Stimulated activated naive CD8-positive, alpha-beta T cell treated with anti-CD3 and anti-CD28 coated beads, Interleukin-15, Interleukin-2, amounts not matched to agents 100 ng/mL and 50 ng/mL, for 24 hours (primary cell): ENCODE measurements at regions not wholly inside any gene's neighbourhood (a gene's known extent, or its start where the extent isn't known, plus 50 kb on each side); places are given as distances from the start of the nearest gene placed in this dataset.

ENCODE experiments used
- H3K27ac Mint-ChIP-seq: one replicate; pipeline ENCODE4 v1.8.0; 2021; ENCODE audit warnings: mild to moderate bottlenecking, mixed read lengths
- H3K27me3 Mint-ChIP-seq: one replicate; pipeline ENCODE4 v1.8.0; 2021; ENCODE audit warnings: mixed read lengths
- H3K36me3 Mint-ChIP-seq: one replicate; pipeline ENCODE4 v1.8.0; 2021; ENCODE audit warnings: low read depth, mixed read lengths
- H3K4me1 Mint-ChIP-seq: one replicate; pipeline ENCODE4 v1.8.0; 2021; ENCODE audit warnings: low read depth, mixed read lengths
- H3K4me3 Mint-ChIP-seq: one replicate; pipeline ENCODE4 v1.8.0; 2021; ENCODE audit warnings: mild to moderate bottlenecking, mixed read lengths
- H3K9me3 Mint-ChIP-seq: one replicate; pipeline ENCODE4 v1.8.0; 2021; ENCODE audit warnings: mixed read lengths

GRCh38 chr11:104663190-104664140 is 234.8 kb downstream of the CASP12 start:
- H3K27me3 Mint-ChIP-seq: no peaks in the 10 kb centered on the region
- H3K36me3 Mint-ChIP-seq: no peaks in the 10 kb centered on the region
- peaks cover 3% of the 10 kb centered on the region for H3K4me1 Mint-ChIP-seq
- no peaks in the 10 kb centered on the region for H3K9me3 Mint-ChIP-seq
- H3K4me3 Mint-ChIP-seq: no peak overlapping the region
- no peak overlapping the region for H3K27ac Mint-ChIP-seq

- H3K27me3 Mint-ChIP-seq: no peaks in the 10 kb centered on the region
- H3K4me3 Mint-ChIP-seq: no peak overlapping the region
- no peaks in the 10 kb centered on the region for H3K36me3 Mint-ChIP-seq
- no peaks in the 10 kb centered on the region for H3K9me3 Mint-ChIP-seq
- H3K4me1 Mint-ChIP-seq: peaks cover 8% of the 10 kb centered on the region
- H3K27ac Mint-ChIP-seq: no peak overlapping the region
Measured at GRCh38 chr11:104661901-104662300, 236.4 kb downstream of the CASP12 start.

- no peaks in the 10 kb centered on the region for H3K9me3 Mint-ChIP-seq
- peaks cover 9% of the 10 kb centered on the region for H3K4me1 Mint-ChIP-seq
Measured at GRCh38 chr11:104661471-104661870, 236.8 kb downstream of the CASP12 start.

DNA sequence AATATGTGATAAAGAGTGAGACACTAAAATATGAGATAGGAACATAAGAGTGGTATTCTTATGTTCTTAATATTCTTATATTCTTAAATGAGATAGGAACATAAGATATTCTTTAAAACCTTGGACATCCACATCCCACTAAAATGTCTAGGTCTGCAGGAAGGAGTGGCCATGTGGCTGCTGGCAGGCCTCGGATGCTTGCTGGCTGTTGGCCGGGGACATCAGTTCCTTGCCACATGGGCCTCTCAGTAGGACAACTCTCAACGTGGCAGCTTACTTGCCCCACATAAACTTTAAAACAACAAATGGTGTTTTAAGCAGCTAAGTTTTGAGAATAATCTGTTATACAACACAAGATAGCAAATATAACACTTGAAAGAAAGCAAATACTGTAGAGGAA is 240.1 kb downstream of the CASP12 start:
- Mint-ChIP-seq H3K27me3 (no peaks in the 10 kb centered on the region), H3K36me3 (no peaks in the 10 kb centered on the region), H3K9me3 (no peaks in the 10 kb centered on the region), H3K4me1 (peaks cover 16% of the 10 kb centered on the region), H3K27ac (no peak overlapping the region), H3K4me3 (no peak overlapping the region)

More at GRCh38 chr11:104661471-104661870, 236.8 kb downstream of the CASP12 start:
- no peaks in the 10 kb centered on the region for H3K36me3 Mint-ChIP-seq
- no peak overlapping the region for H3K27ac Mint-ChIP-seq
- H3K4me3 Mint-ChIP-seq: no peak overlapping the region
- H3K27me3 Mint-ChIP-seq: no peaks in the 10 kb centered on the region

DNA sequence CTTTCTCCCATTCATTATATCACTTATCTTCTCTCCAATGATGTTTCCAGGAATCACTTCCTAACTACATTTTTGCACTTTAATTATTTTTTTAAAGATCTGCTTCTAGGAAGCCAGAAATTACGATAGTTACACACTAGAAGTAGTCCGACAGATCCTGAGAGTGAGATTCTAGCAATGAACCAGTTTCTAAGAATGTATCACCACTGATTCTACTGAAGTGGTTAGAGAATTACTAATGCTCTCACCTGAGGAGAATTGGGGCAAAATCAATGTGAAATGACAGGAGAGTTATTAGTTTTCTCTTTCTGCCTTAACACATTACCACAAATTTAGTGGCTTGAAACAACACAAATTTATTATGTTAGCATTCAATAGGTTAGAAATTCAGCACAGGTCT is 241.2 kb downstream of the CASP12 start:
- H3K27me3 Mint-ChIP-seq: no peaks in the 10 kb centered on the region
- peaks cover 20% of the 10 kb centered on the region for H3K4me1 Mint-ChIP-seq
- H3K27ac Mint-ChIP-seq: no peak overlapping the region

GRCh38 chr11:104655066-104655465 is 243.2 kb downstream of the CASP12 start:
- Mint-ChIP-seq H3K4me3 (no peak overlapping the region), H3K36me3 (peaks cover 7% of the 10 kb centered on the region), H3K27me3 (no peaks in the 10 kb centered on the region), H3K9me3 (peaks cover 4% of the 10 kb centered on the region), H3K27ac (no peak overlapping the region), H3K4me1 (peaks cover 22% of the 10 kb centered on the region)

More for the DNA sequence above, 241.2 kb downstream of the CASP12 start:
- Mint-ChIP-seq H3K4me3 (no peak overlapping the region), H3K9me3 (no peaks in the 10 kb centered on the region), H3K36me3 (no peaks in the 10 kb centered on the region)

DNA sequence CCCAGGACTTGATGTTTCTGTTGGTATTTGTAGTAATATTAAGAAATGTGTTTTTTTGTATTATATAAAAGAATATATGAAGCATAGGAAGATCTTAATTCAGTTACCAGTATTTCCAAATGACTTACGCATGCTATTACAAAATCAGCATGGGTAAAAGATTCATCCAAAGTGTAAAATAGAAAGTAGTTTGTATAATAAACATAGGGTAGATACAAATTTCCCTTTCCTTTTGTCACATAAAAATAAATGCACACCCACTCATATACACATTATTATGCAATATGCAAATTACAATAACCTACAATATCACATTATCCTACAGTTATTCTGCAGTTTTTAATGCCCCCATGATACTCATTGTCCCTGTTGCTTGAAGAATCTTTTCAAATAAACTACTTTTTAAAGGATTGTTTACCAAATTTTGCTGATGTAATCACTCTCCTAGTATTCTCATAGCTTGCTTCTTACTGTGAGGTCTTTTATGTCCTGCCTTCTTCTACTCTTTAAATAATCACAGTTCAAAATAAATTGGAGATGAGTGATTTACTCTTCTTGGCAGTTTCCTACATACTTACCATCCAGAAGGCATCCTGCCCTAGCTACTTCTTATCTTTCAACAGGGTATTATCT is 244.0 kb downstream of the CASP12 start:
- Mint-ChIP-seq H3K36me3 (peaks cover 11% of the 10 kb centered on the region), H3K4me1 (peaks cover 28% of the 10 kb centered on the region)

DNA sequence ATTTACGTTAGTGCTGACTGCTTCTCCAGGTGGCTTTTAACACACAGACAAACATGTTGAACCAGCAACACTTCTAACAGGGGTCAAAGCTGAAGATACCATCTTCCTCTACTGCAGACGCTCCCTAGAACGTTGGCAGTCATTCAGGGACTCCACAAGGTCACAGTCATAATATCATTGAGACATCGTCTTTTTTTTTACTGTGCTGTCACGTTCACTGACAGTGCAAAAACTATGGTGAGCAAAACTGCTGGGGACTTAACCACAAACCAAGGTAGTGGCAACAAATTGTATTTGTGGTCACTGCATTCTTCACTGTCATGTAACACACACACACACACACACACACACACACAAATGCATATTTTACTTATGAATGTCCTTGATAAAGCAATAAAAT is 244.9 kb downstream of the CASP12 start:
- peaks cover 8% of the 10 kb centered on the region for H3K9me3 Mint-ChIP-seq
- no peak overlapping the region for H3K27ac Mint-ChIP-seq
- H3K4me3 Mint-ChIP-seq: peak overlapping the region; percentile 3
- peaks cover 34% of the 10 kb centered on the region for H3K4me1 Mint-ChIP-seq
- no peaks in the 10 kb centered on the region for H3K27me3 Mint-ChIP-seq
- peaks cover 11% of the 10 kb centered on the region for H3K36me3 Mint-ChIP-seq

More for the DNA sequence above, 244.0 kb downstream of the CASP12 start:
- Mint-ChIP-seq H3K4me3 (no peak overlapping the region), H3K9me3 (peaks cover 8% of the 10 kb centered on the region), H3K27me3 (no peaks in the 10 kb centered on the region), H3K27ac (no peak overlapping the region)

DNA sequence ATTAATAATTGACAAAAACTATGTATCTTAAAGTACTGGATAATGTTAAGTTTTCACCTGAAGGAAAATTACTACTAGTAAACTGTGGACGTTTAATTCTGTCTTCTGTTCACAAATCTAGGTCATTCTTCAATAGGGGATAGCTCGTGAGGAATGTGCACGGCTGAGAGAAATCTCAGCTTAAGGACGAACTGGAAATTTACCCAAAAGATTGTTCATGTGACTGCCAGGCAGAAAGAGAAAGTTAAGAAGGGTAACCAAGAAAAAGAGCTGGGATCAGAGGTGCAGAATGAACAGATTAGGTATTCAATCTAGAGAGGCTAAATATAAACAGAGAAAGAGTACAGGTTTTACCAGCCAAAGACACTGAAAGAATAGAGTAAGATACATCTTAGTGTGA is 245.3 kb downstream of the CASP12 start:
- peaks cover 11% of the 10 kb centered on the region for H3K36me3 Mint-ChIP-seq
- peaks cover 34% of the 10 kb centered on the region for H3K4me1 Mint-ChIP-seq
- H3K27me3 Mint-ChIP-seq: no peaks in the 10 kb centered on the region
- H3K4me3 Mint-ChIP-seq: peak overlapping the region; percentile 3
- H3K27ac Mint-ChIP-seq: no peak overlapping the region
- H3K9me3 Mint-ChIP-seq: peaks cover 8% of the 10 kb centered on the region

DNA sequence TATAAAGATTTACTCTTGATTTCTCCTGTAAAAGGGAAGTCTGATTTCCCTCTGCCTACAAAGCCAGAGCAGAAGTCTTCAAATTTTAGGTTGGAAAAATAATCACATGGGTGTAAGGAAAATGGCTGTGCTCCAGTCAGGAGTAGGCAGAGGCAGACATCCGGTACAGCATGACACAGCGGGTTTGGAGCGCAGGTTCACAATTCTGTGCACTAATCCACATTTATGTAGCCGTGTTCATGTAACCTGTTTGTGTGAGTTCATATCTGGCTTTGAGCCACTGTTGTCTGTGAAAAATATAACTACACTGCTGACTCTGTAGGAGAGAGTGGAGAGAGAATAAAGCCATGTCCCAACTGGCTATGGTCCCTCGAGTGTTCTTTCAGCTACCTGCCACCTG is 248.0 kb downstream of the CASP12 start:
- Mint-ChIP-seq H3K27ac (no peak overlapping the region), H3K27me3 (no peaks in the 10 kb centered on the region), H3K4me3 (no peak overlapping the region), H3K36me3 (peaks cover 11% of the 10 kb centered on the region), H3K9me3 (peaks cover 13% of the 10 kb centered on the region), H3K4me1 (peaks cover 43% of the 10 kb centered on the region)

DNA sequence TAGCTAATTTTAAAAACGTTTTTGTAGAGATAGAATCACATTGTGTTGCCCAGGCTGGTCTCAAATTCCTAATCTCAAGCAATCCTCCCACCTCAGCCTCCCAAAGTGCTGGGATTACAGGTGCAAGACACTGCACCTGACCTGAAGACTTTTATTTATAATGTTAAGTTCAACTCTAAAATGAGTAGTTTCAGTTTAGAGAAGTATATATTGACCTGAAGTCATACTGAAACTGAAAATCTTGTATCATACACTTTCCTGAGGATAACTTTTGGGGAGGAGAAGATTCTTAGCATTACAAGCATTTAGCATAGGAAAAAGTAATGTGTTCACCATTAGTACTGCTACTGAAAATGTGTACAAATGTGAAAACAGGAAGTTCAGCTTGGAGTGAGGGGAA is 249.3 kb downstream of the CASP12 start:
- Mint-ChIP-seq H3K4me1 (peaks cover 43% of the 10 kb centered on the region), H3K4me3 (no peak overlapping the region), H3K27ac (no peak overlapping the region), H3K9me3 (peaks cover 13% of the 10 kb centered on the region), H3K36me3 (peaks cover 11% of the 10 kb centered on the region), H3K27me3 (no peaks in the 10 kb centered on the region)

DNA sequence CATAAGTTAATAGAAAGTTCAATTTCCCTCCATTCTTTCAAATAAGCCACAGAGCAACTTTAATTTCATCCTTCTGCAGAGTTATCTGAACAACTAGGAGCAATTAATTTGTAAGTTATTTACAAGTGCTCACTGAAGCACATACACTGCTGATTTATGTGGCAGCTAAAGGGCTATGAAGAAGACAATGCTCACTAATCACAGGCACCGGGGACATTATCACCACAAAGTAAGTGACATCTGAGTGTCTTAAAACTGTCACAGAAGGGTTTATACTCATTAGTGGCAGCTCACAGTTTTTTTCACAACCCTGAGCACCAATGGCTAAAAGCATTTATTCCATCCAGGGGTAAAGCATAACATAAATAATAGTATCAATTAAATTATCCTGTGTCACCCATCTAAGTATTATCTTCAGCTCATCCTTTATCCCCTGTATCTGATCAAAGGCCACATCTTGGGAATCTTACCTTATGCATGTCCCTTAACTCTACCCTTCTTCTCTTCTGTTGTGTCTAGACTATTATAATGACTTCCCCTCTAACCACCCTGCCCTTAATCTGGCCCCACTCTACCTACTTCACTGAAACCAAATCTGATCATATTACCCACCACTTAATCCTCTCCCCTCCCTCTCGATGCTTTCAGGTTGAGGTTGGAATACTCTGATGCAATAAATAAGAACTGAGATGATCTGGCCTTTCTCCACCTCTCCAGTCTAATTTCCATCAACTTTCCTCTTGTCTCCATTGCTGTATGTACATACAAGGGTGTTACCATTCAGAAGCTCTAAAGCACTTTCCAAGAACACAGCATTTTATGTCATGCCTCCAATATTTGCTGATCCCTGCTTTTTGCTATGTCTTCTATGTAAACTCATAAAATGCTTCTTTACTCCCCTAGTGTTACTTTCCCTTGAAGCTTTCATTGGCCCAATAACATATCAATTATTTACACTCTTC is 252.7 kb downstream of the CASP12 start:
- no peak overlapping the region for H3K27ac Mint-ChIP-seq
- H3K4me3 Mint-ChIP-seq: no peak overlapping the region

DNA sequence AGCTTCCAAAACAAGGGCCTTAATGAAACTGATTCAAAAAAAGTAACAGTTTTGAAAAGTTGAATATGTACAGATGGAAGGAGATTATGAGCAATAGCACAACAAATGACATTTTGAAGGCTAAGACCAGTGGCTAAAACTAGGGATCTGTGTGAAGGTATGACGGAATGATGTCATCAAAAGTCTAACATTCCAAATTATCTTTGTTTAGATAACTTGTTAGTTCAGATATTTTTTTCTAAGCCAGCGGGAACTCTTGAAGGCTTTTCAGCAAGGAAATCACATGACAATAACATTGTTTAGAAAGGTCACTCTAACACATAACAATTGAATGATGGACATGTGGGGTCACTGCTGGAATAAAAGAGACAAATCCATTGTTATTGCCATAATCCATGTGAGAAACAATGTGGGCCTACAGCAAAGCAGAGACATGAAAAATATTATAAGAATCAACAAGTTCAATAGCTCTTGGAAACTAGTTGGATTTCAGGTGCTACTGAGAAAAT is 260.5 kb downstream of the CASP12 start:
- Mint-ChIP-seq H3K27me3 (no peaks in the 10 kb centered on the region), H3K4me3 (no peak overlapping the region), H3K4me1 (no peaks in the 10 kb centered on the region), H3K9me3 (peaks cover 8% of the 10 kb centered on the region), H3K27ac (no peak overlapping the region), H3K36me3 (no peaks in the 10 kb centered on the region)

More for the DNA sequence above, 252.7 kb downstream of the CASP12 start:
- Mint-ChIP-seq H3K4me1 (peaks cover 32% of the 10 kb centered on the region), H3K9me3 (peaks cover 21% of the 10 kb centered on the region), H3K27me3 (no peaks in the 10 kb centered on the region), H3K36me3 (peaks cover 7% of the 10 kb centered on the region)

GRCh38 chr11:104633226-104633625 is 265.0 kb downstream of the CASP12 start:
- H3K27me3 Mint-ChIP-seq: no peaks in the 10 kb centered on the region
- no peaks in the 10 kb centered on the region for H3K4me1 Mint-ChIP-seq
- no peak overlapping the region for H3K4me3 Mint-ChIP-seq
- H3K36me3 Mint-ChIP-seq: no peaks in the 10 kb centered on the region
- no peak overlapping the region for H3K27ac Mint-ChIP-seq
- H3K9me3 Mint-ChIP-seq: no peaks in the 10 kb centered on the region
